Naive thymus-derived CD4-positive, alpha-beta T cell (primary cell): ENCODE measurements at regions not wholly inside any gene's neighbourhood (a gene's known extent, or its start where the extent isn't known, plus 50 kb on each side); places are given as distances from the start of the nearest gene placed in this dataset.
"Not testable (repeated sequence)": the region's sequence is repeated elsewhere in the genome, so short reads cannot be mapped to it uniquely, and the experiment has no call there.

Experiments
- ATAC-seq: fragments of 150-1000 bp; cut with Tn5 transposase; 2 replicates; pipeline ENCODE4 v1.10.0; 2021; ENCODE audit warnings: mild to moderate bottlenecking, moderate library complexity
- CTCF ChIA-PET: fragments of 350-600 bp; sonication (Branson Sonifier 250); formaldehyde crosslinking; loops from one replicate; lab custom pipeline; 2021; ENCODE audit warnings: antibody characterized with exemption; lab: Charles Lee
- POLR2A ChIA-PET: fragments of 350-600 bp; sonication (Branson Sonifier 250); formaldehyde crosslinking; loops from one replicate; lab custom pipeline; 2021; ENCODE audit warnings: antibody characterized with exemption, inconsistent platforms; lab: Charles Lee
- DNase-seq, 9 donors: peaks; one replicate each; pipeline versions ENCODE4 v3.0.0 to v3.0.0-alpha.2; 2020 to 2022; ENCODE audit warnings: mixed read lengths in 1 of 9
- H3K27ac ChIP-seq: one replicate; pipeline ENCODE4 v1.7.0; 2013; ENCODE audit warnings: mild to moderate bottlenecking, low read depth, low read length, moderate library complexity
- H3K27me3 ChIP-seq, 2 donors: one replicate each; pipeline ENCODE4 v1.7.0; 2013; ENCODE audit warnings: low read length in 2 of 2, mild to moderate bottlenecking in 2 of 2, moderate library complexity in 2 of 2; ENCODE audit not compliant: control insufficient read depth in 2 of 2, insufficient read depth in 2 of 2
- H3K36me3 ChIP-seq, 3 experiments: 1 replicate in 2 of 3; 2 replicates in 1 of 3; pipeline ENCODE4 v1.7.0; 2013; ENCODE audit warnings: low read length in 3 of 3, mild to moderate bottlenecking in 3 of 3, moderate library complexity in 1 of 3; ENCODE audit not compliant: insufficient read depth in 3 of 3, control insufficient read depth in 2 of 3
- H3K4me1 ChIP-seq, 2 donors: one replicate each; pipeline ENCODE4 v1.7.0; 2013; ENCODE audit warnings: low read length in 2 of 2, mild to moderate bottlenecking in 2 of 2, moderate library complexity in 1 of 2; ENCODE audit not compliant: control insufficient read depth in 2 of 2, insufficient read depth in 2 of 2
- H3K4me3 ChIP-seq: 2 replicates; pipeline ENCODE4 v1.7.0; 2013; ENCODE audit warnings: mild to moderate bottlenecking, low read length
- H3K9me3 ChIP-seq, 3 experiments: 1 replicate in 2 of 3; 2 replicates in 1 of 3; pipeline ENCODE4 v1.7.0; 2013; ENCODE audit warnings: low read length in 3 of 3; ENCODE audit not compliant: control insufficient read depth in 2 of 3
- H3K27ac Mint-ChIP-seq, 9 donors: one replicate each; pipeline ENCODE4 v1.8.0; 2020 to 2022; ENCODE audit warnings: mixed read lengths in 9 of 9, mild to moderate bottlenecking in 8 of 9, moderate library complexity in 5 of 9, inconsistent platforms in 2 of 9
- H3K27me3 Mint-ChIP-seq, 5 donors: one replicate each; pipeline ENCODE4 v1.8.0; 2021 to 2022; ENCODE audit warnings: mixed read lengths in 5 of 5, mild to moderate bottlenecking in 1 of 5
- H3K36me3 Mint-ChIP-seq, 5 donors: one replicate each; pipeline ENCODE4 v1.8.0; 2020 to 2022; ENCODE audit warnings: mixed read lengths in 5 of 5, mild to moderate bottlenecking in 3 of 5, inconsistent platforms in 1 of 5
- H3K4me1 Mint-ChIP-seq, 7 donors: one replicate each; pipeline ENCODE4 v1.8.0; 2020 to 2022; ENCODE audit warnings: mixed read lengths in 7 of 7, mild to moderate bottlenecking in 3 of 7, inconsistent platforms in 1 of 7
- H3K4me3 Mint-ChIP-seq, 10 donors: one replicate each; pipeline ENCODE4 v1.8.0; 2020 to 2022; ENCODE audit warnings: mild to moderate bottlenecking in 10 of 10, mixed read lengths in 10 of 10, moderate library complexity in 6 of 10, inconsistent platforms in 2 of 10
- H3K9me3 Mint-ChIP-seq, 11 donors: one replicate each; pipeline ENCODE4 v1.8.0; 2020 to 2022; ENCODE audit warnings: mixed read lengths in 11 of 11, mild to moderate bottlenecking in 4 of 11, inconsistent platforms in 1 of 11, moderate library complexity in 1 of 11
- intact Hi-C, 2 donors: fragments of 100-400 bp; cut with micrococcal nuclease; formaldehyde crosslinking; loops; one replicate each; pipeline ENCODE4 v1.15.1; 2023

DNA sequence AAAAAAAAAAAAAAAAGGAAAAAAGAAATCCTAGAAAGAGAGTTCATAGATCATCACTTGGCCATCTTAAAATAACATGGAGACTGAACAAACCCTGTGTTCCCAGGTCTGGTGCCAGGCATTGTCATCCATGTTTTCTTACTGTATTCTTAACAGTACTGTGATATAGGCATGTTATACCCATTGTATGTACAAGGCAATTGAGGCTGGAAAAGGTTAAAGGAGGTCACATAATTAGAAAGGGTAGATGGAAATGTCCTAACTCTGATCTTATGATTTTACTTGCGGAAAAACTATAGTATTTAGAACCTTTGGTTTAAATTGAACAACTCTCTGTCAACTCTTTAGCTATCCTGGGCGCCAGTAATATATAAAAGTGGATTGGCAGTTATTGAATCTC lies 478.2 kb upstream of the RGS6 start:
- H3K36me3 ChIP-seq = no peaks in the 10 kb centered on the region
- Mint-ChIP-seq H3K4me1 (peaks cover 0 to 18% (median 5%) of the 10 kb centered on the region in 7 donors), H3K4me3 (no peak overlapping the region), H3K36me3 (peaks cover 0 to 15% (median 8%) of the 10 kb centered on the region in 5 donors), H3K27ac (no peak overlapping the region), H3K27me3 (no peaks in the 10 kb centered on the region), H3K9me3 (peaks cover 0 to 4% (median 0%) of the 10 kb centered on the region in 11 donors)
- POLR2A ChIA-PET = no interaction called here
- no peak overlapping the region for H3K4me3 ChIP-seq
- H3K4me1 ChIP-seq = no peaks in the 10 kb centered on the region
- DNase-seq (no peak), ATAC-seq (no peak)
- H3K27ac ChIP-seq = no peak overlapping the region
- intact Hi-C loops = no loop called here
- H3K27me3 ChIP-seq = no peaks in the 10 kb centered on the region
- no peaks in the 10 kb centered on the region for H3K9me3 ChIP-seq
- CTCF ChIA-PET = no interaction called here

GRCh38 chr14:71454513-71455332 lies 477.5 kb upstream of the RGS6 start:
- no peak overlapping the region for H3K27ac ChIP-seq
- H3K9me3 Mint-ChIP-seq = peaks cover 0 to 4% (median 0%) of the 10 kb centered on the region in 11 donors
- intact Hi-C loops = no loop called here
- H3K36me3 ChIP-seq = no peaks in the 10 kb centered on the region
- H3K9me3 ChIP-seq = no peaks in the 10 kb centered on the region
- no peaks in the 10 kb centered on the region for H3K4me1 ChIP-seq
- CTCF ChIA-PET = interaction anchor here (0.7 kb wide), 1 partner anchor 125 kb away, joined by 3 read pairs; no protein-coding TSS in a partner anchor
- H3K4me1 Mint-ChIP-seq = peaks cover 0 to 16% (median 5%) of the 10 kb centered on the region in 7 donors
- peaks cover 0 to 22% (median 15%) of the 10 kb centered on the region in 5 donors for H3K36me3 Mint-ChIP-seq
- POLR2A ChIA-PET = interaction anchor here (0.7 kb wide), 1 partner anchor 239 kb away, joined by 3 read pairs; no protein-coding TSS in a partner anchor
- H3K27ac Mint-ChIP-seq = no peak overlapping the region
- H3K4me3 ChIP-seq = no peak overlapping the region
- H3K27me3 ChIP-seq = no peaks in the 10 kb centered on the region
- no peak for ATAC-seq
- no peak overlapping the region for H3K4me3 Mint-ChIP-seq
- DNase-seq = no peak
- H3K27me3 Mint-ChIP-seq = no peaks in the 10 kb centered on the region

GRCh38 chr14:71460091-71460490 lies 472.1 kb upstream of the RGS6 start:
- Mint-ChIP-seq H3K4me1 (peaks cover 0 to 5% (median 2%) of the 10 kb centered on the region in 7 donors), H3K36me3 (peaks cover 4 to 48% (median 43%) of the 10 kb centered on the region in 5 donors), H3K4me3 (no peak overlapping the region), H3K27me3 (no peaks in the 10 kb centered on the region), H3K27ac (no peak overlapping the region), H3K9me3 (peaks cover 0 to 8% (median 0%) of the 10 kb centered on the region in 11 donors)
- Histone ChIP-seq H3K36me3 (no peaks in the 10 kb centered on the region), H3K9me3 (no peaks in the 10 kb centered on the region), H3K27me3 (no peaks in the 10 kb centered on the region), H3K27ac (no peak overlapping the region), H3K4me3 (no peak overlapping the region), H3K4me1 (no peaks in the 10 kb centered on the region)
- intact Hi-C loops = no loop called here
- no peak for ATAC-seq
- no peak for DNase-seq
- ChIA-PET CTCF (no interaction called here), POLR2A (no interaction called here)

- H3K27me3 Mint-ChIP-seq, H3K27ac Mint-ChIP-seq, H3K9me3 Mint-ChIP-seq, H3K4me3 ChIP-seq, H3K4me1 ChIP-seq, H3K27me3 ChIP-seq, H3K9me3 ChIP-seq, intact Hi-C loops, H3K36me3 ChIP-seq, CTCF ChIA-PET, DNase-seq, H3K4me3 Mint-ChIP-seq, POLR2A ChIA-PET, H3K4me1 Mint-ChIP-seq, H3K27ac ChIP-seq, ATAC-seq: not testable (repeated sequence)
- H3K36me3 Mint-ChIP-seq = peaks cover 4 to 61% (median 49%) of the 10 kb centered on the region in 5 donors
Observed at GRCh38 chr14:71461617-71462016, 470.6 kb upstream of the RGS6 start.

DNA sequence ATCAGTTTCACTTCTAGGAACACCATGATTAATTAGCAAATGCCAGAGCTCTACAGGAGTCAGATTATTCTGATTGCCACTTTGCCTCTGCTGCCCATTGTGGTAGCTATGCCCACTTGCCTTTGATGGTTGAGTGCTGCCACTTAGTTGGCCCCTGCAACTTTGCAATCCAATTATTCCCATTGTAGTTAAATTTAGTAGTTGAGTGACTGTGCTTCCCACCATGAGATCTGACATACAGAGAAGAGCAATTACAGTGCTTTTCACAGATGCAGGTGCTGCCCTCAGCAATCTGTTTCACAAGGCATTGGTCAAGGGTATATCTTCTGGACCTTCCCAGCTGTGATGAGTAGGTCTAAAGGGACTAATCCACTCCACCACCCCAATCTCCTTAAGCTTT lies 468.4 kb upstream of the RGS6 start:
- intact Hi-C loops = no loop called here
- no peak overlapping the region for H3K4me3 ChIP-seq
- Mint-ChIP-seq H3K4me1 (peaks cover 0 to 8% (median 2%) of the 10 kb centered on the region in 7 donors), H3K4me3 (no peak overlapping the region), H3K9me3 (peaks cover 0 to 10% (median 4%) of the 10 kb centered on the region in 11 donors), H3K27ac (no peak overlapping the region), H3K36me3 (peaks cover 4 to 68% (median 54%) of the 10 kb centered on the region in 5 donors), H3K27me3 (no peaks in the 10 kb centered on the region)
- ChIA-PET CTCF (no interaction called here), POLR2A (no interaction called here)
- ATAC-seq = no peak
- no peak for DNase-seq
- no peaks in the 10 kb centered on the region for H3K9me3 ChIP-seq
- H3K36me3 ChIP-seq = no peaks in the 10 kb centered on the region
- H3K4me1 ChIP-seq = no peaks in the 10 kb centered on the region
- H3K27me3 ChIP-seq = no peaks in the 10 kb centered on the region
- H3K27ac ChIP-seq = no peak overlapping the region

DNA sequence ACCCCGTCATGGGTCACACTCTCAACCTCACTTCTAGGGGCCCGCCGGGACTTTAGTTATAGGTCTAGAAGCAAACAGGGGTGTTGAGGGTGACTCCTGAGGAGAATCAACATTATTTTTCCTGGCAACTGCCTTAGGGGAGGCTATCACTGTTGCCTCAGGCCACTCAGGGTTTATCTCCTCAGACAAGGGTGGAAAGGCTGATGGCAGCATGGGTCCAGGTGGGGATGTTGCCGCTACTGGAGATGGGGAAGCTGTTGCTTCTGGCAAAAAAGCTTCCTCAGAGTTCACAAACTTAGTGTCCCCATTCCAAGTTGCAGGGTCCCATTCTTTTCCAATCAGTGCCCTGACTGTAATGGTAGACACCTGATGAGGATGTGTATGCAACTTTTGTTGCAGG lies 467.4 kb upstream of the RGS6 start:
- Histone ChIP-seq H3K36me3 (no peaks in the 10 kb centered on the region), H3K4me3 (no peak overlapping the region), H3K27ac (no peak overlapping the region), H3K27me3 (no peaks in the 10 kb centered on the region), H3K4me1 (no peaks in the 10 kb centered on the region), H3K9me3 (no peaks in the 10 kb centered on the region)
- ChIA-PET CTCF (no interaction called here), POLR2A (no interaction called here)
- peak overlapping the region in 1 of 9 donors; percentile 42 for H3K27ac Mint-ChIP-seq
- peaks cover 0 to 10% (median 4%) of the 10 kb centered on the region in 11 donors for H3K9me3 Mint-ChIP-seq
- no peak for DNase-seq
- intact Hi-C loops = no loop called here
- no peak for ATAC-seq
- no peak overlapping the region for H3K4me3 Mint-ChIP-seq
- H3K4me1 Mint-ChIP-seq = peaks cover 0 to 8% (median 6%) of the 10 kb centered on the region in 7 donors
- peaks cover 4 to 67% (median 52%) of the 10 kb centered on the region in 5 donors for H3K36me3 Mint-ChIP-seq
- H3K27me3 Mint-ChIP-seq = no peaks in the 10 kb centered on the region

DNA sequence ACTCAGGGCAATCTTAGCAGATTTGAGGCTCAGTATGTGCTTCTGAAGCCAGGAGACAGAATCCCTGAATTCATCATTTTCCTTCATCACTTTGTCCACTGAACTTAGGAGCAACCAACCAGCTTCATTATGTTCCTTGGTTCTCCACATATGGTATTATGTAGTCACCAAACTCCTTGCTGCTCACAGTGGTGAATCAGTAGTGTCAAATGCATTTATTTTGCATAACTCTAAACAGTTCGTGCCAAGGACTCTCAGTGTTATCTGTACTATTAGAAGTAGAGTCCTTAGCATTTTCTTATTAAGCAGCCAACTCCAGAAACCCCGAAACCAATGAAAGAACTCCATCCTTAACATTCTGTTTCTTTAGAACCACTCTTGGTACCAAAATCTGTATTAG lies 466.9 kb upstream of the RGS6 start:
- CTCF ChIA-PET = no interaction called here
- ATAC-seq = no peak
- peaks cover 4 to 63% (median 48%) of the 10 kb centered on the region in 5 donors for H3K36me3 Mint-ChIP-seq

More for the DNA sequence above, 466.9 kb upstream of the RGS6 start:
- no peaks in the 10 kb centered on the region for H3K9me3 ChIP-seq
- no peak overlapping the region for H3K4me3 Mint-ChIP-seq
- POLR2A ChIA-PET = no interaction called here
- no peaks in the 10 kb centered on the region for H3K4me1 ChIP-seq
- H3K27me3 ChIP-seq = no peaks in the 10 kb centered on the region
- DNase-seq = no peak
- H3K27me3 Mint-ChIP-seq = no peaks in the 10 kb centered on the region
- intact Hi-C loops = no loop called here
- H3K9me3 Mint-ChIP-seq = peaks cover 0 to 10% (median 4%) of the 10 kb centered on the region in 11 donors
- H3K4me3 ChIP-seq = no peak overlapping the region
- no peaks in the 10 kb centered on the region for H3K36me3 ChIP-seq
- no peak overlapping the region for H3K27ac ChIP-seq
- H3K27ac Mint-ChIP-seq = no peak overlapping the region
- H3K4me1 Mint-ChIP-seq = peaks cover 0 to 12% (median 6%) of the 10 kb centered on the region in 7 donors
